Fibroblast of lung (primary cell): ENCODE measurements at regions not wholly inside any gene's neighbourhood (a gene's known extent, or its start where the extent isn't known, plus 50 kb on each side); places are given as distances from the start of the nearest gene placed in this dataset.

ENCODE experiments used
- DNase-seq, 2 donors: peaks; one replicate each; pipeline versions ENCODE4 v3.0.0 to v3.0.0-alpha.2; 2010; ENCODE audit warnings: low read depth in 2 of 2
- H2AFZ ChIP-seq: 2 replicates; pipeline ENCODE4 v1.5.1; 2012; ENCODE audit warnings: low read length, control low read depth, inconsistent platforms
- H3K27ac ChIP-seq: 2 replicates; pipeline ENCODE4 v1.5.1; 2011; ENCODE audit warnings: low read length, control low read depth; ENCODE audit not compliant: insufficient read depth
- H3K27me3 ChIP-seq: 2 replicates; pipeline ENCODE4 v1.5.1; 2011; ENCODE audit warnings: mild to moderate bottlenecking, low read length; ENCODE audit not compliant: control insufficient read depth, insufficient read depth
- H3K36me3 ChIP-seq: 2 replicates; pipeline ENCODE4 v1.5.1; 2011; ENCODE audit warnings: low read length; ENCODE audit not compliant: control insufficient read depth, insufficient read depth
- H3K4me1 ChIP-seq: 2 replicates; pipeline ENCODE4 v1.5.1; 2011; ENCODE audit warnings: low read length; ENCODE audit not compliant: control insufficient read depth, insufficient read depth; ENCODE audit errors: extremely low read depth
- H3K4me2 ChIP-seq: 2 replicates; pipeline ENCODE4 v1.5.1; 2011; ENCODE audit warnings: low read length, control low read depth; ENCODE audit not compliant: insufficient read depth; ENCODE audit errors: extremely low read depth
- H3K4me3 ChIP-seq, 4 experiments: fragments of 200-600 bp in 1 of 4; sonication (generic) in 1 of 4; replicated peaks in 1 of 4; 2 replicates each; pipeline ENCODE4 v1.5.1; 2011 to 2016; ENCODE audit warnings: low read length in 4 of 4, low read depth in 3 of 4, mild to moderate bottlenecking in 3 of 4, control low read depth in 2 of 4, inconsistent platforms in 1 of 4, mixed read lengths in 1 of 4; ENCODE audit not compliant: insufficient read depth in 1 of 4; ENCODE audit errors: control extremely low read depth in 1 of 4
- H3K79me2 ChIP-seq: 2 replicates; pipeline ENCODE4 v1.5.1; 2012; ENCODE audit warnings: mild to moderate bottlenecking, low read length, inconsistent platforms; ENCODE audit not compliant: control insufficient read depth, insufficient read depth
- H3K9ac ChIP-seq: 2 replicates; pipeline ENCODE4 v1.5.1; 2011; ENCODE audit warnings: mild to moderate bottlenecking, low read length, control low read depth; ENCODE audit not compliant: insufficient read depth
- H3K9me3 ChIP-seq: 2 replicates; pipeline ENCODE4 v1.5.1; 2012; ENCODE audit warnings: low read depth, low read length; ENCODE audit not compliant: control insufficient read depth, insufficient read depth
- H4K20me1 ChIP-seq: 2 replicates; pipeline ENCODE4 v1.5.1; 2011; ENCODE audit warnings: low read length; ENCODE audit not compliant: control insufficient read depth, insufficient read depth; ENCODE audit errors: extremely low read depth
- EZH2 ChIP-seq: IDR thresholded peaks from 2 replicates; pipeline ENCODE4 v1.5.1; 2012; ENCODE audit warnings: low read length, control low read depth, mild to moderate bottlenecking; ENCODE audit errors: missing control alignments
- TF ChIP-seq, protein P1 (sequence below), 2 donors: IDR thresholded peaks in 1 of 2; conservative IDR thresholded peaks in 1 of 2; 1 replicate in 1 of 2; 2 replicates in 1 of 2; pipeline ENCODE4 v1.5.1; 2011 to 2012; ENCODE audit warnings: low read length in 2 of 2, control low read depth in 1 of 2, inconsistent platforms in 1 of 2, low read depth in 1 of 2, mild to moderate bottlenecking in 1 of 2

DNA sequence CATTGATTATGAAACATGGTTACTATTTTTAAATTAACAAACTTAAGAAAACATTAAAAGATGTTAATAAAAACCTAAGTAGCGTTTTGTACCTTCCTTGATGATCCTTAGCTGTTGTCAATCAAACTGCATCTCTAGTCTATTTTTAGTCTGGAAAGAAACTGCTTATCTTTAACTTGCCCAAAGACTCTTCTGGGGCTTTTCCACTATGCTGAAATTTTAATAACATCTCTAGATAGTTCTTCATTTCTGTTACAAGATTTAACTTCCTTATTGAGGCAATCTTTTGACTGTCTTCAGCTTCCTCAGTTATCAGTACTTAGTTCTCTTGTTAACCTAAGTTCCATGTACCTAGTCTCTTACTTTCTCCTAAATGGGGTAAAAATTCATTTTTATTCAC is 135.9 kb upstream of the HMCN1 start:
- no peak for TF ChIP-seq EZH2
- TF ChIP-seq, protein P1, sequence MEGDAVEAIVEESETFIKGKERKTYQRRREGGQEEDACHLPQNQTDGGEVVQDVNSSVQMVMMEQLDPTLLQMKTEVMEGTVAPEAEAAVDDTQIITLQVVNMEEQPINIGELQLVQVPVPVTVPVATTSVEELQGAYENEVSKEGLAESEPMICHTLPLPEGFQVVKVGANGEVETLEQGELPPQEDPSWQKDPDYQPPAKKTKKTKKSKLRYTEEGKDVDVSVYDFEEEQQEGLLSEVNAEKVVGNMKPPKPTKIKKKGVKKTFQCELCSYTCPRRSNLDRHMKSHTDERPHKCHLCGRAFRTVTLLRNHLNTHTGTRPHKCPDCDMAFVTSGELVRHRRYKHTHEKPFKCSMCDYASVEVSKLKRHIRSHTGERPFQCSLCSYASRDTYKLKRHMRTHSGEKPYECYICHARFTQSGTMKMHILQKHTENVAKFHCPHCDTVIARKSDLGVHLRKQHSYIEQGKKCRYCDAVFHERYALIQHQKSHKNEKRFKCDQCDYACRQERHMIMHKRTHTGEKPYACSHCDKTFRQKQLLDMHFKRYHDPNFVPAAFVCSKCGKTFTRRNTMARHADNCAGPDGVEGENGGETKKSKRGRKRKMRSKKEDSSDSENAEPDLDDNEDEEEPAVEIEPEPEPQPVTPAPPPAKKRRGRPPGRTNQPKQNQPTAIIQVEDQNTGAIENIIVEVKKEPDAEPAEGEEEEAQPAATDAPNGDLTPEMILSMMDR (conservative IDR thresholded peaks at IDR 0.05 in 1 of 2, IDR thresholded peaks at IDR 0.05 in 1 of 2; ENCODE audit: low read depth in 1 of 2, low read length in 2 of 2), result no peak
- H4K20me1 ChIP-seq, result no peaks in the 10 kb centered on the region
- H3K4me3 ChIP-seq, result no peak overlapping the region
- H3K9ac ChIP-seq, result no peak overlapping the region
- no peaks in the 10 kb centered on the region for H3K4me1 ChIP-seq
- H3K36me3 ChIP-seq, result no peaks in the 10 kb centered on the region
- H2AFZ ChIP-seq, result no peak overlapping the region
- H3K79me2 ChIP-seq, result no peaks in the 10 kb centered on the region
- H3K27me3 ChIP-seq, result no peaks in the 10 kb centered on the region
- H3K9me3 ChIP-seq, result no peaks in the 10 kb centered on the region
- no peak overlapping the region for H3K4me2 ChIP-seq
- no peak for DNase-seq
- H3K27ac ChIP-seq, result no peak overlapping the region

DNA sequence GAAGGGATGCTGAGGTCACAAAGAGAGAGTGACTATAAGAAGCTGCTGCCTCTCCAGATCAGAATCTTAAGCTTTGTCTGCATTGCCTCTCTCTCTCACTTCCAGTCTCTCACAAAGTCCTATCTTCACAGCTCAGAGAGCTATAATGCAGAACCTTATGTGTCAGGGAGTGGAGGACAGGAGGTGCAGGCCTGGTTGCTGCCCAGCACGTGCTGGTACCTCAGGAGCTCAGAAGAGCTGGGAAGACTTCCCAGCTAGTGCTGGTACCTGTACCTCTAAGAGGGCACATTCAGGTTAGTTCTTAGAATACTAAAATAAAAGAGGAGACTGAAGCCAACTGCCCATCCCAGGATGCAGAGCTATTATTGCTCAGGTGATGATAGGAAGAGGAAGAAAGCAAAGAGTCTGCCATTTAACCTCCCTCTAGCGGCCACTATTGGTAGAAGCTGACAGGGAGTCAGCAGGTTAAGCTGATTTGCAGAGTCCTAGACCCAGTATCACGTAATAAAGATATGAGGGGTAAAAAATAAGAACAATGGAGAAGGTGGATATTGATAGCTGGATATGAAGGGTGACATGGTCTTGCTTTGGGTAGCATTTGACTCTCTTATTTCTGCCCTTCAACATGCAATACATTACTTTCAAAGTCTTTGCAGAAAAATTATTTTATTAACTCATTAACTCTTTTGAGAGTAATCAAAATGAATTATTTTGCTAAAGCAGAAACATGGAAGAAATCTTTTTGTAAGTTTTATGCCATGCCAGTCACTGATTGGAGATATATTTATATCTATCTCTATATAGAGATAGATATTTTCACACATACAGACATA is 138.1 kb upstream of the HMCN1 start:
- Histone ChIP-seq H3K4me3 (no peak overlapping the region), H3K9me3 (no peaks in the 10 kb centered on the region), H3K4me1 (no peaks in the 10 kb centered on the region), H3K79me2 (no peaks in the 10 kb centered on the region), H3K9ac (no peak overlapping the region), H3K4me2 (no peak overlapping the region), H3K36me3 (no peaks in the 10 kb centered on the region), H3K27ac (no peak overlapping the region), H2AFZ (no peak overlapping the region), H4K20me1 (no peaks in the 10 kb centered on the region), H3K27me3 (no peaks in the 10 kb centered on the region)
- peak; percentile 29 to 47 for DNase-seq
- no peak for TF ChIP-seq EZH2
- TF ChIP-seq, protein P1 (conservative IDR thresholded peaks at IDR 0.05 in 1 of 2, IDR thresholded peaks at IDR 0.05 in 1 of 2; ENCODE audit: low read depth in 1 of 2, low read length in 2 of 2), result peak; percentile 80 to 85

DNA sequence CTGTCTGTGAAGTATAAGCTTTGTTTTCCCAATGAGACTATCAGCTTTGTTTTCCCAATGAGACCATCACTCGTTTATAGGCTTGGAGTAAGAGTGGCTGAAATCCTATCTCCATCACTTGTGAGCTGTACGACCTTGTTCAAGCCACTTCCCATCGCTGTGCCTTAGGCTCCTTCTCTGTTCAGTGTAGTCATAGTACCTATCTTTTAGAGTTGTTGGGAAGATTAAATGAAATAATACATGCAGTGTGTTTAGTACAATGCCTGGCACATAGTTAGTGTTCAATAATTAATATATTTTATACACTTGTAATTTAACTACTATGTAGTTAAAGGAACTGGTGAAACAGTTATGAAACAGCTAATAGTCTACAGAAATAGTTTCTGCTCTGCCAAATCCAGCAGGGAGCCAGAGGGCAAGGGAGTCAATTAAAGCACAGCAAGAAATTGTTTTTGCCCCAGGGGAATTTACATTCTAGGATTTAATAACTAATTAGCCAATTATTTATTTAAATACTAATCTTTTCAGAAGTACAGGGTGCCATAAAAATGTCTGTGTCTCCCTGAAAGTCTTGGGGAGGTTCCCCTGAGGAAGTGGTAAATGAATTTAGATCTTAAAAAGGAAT is 139.3 kb upstream of the HMCN1 start:
- Histone ChIP-seq H3K36me3 (no peaks in the 10 kb centered on the region), H3K9me3 (no peaks in the 10 kb centered on the region)

More for the DNA sequence above, 139.3 kb upstream of the HMCN1 start:
- no peaks in the 10 kb centered on the region for H3K4me1 ChIP-seq
- no peak for DNase-seq
- H3K79me2 ChIP-seq, result no peaks in the 10 kb centered on the region
- H3K27ac ChIP-seq, result no peak overlapping the region
- H4K20me1 ChIP-seq, result no peaks in the 10 kb centered on the region
- H2AFZ ChIP-seq, result no peak overlapping the region
- no peak overlapping the region for H3K4me3 ChIP-seq
- no peak for TF ChIP-seq EZH2
- TF ChIP-seq, protein P1 (conservative IDR thresholded peaks at IDR 0.05 in 1 of 2, IDR thresholded peaks at IDR 0.05 in 1 of 2; ENCODE audit: low read depth in 1 of 2, low read length in 2 of 2), result no peak
- no peaks in the 10 kb centered on the region for H3K27me3 ChIP-seq
- H3K4me2 ChIP-seq, result no peak overlapping the region
- H3K9ac ChIP-seq, result no peak overlapping the region
